Subcutaneous abdominal adipose tissue (tissue), 5 donors: ENCODE measurements at regions not wholly inside any gene's neighbourhood (a gene's known extent, or its start where the extent isn't known, plus 50 kb on each side); places are given as distances from the start of the nearest gene placed in this dataset.

Experiments
- H3K27ac ChIP-seq: one replicate; pipeline ENCODE4 v1.7.0; 2013; ENCODE audit warnings: low read depth, mild to moderate bottlenecking, inconsistent platforms, low read length, moderate library complexity
- H3K27me3 ChIP-seq, 5 donors: one replicate each; pipeline ENCODE4 v1.7.0; 2013; ENCODE audit warnings: low read length in 5 of 5, inconsistent platforms in 1 of 5; ENCODE audit not compliant: control insufficient read depth in 5 of 5, insufficient read depth in 4 of 5
- H3K36me3 ChIP-seq, 5 donors: one replicate each; pipeline ENCODE4 v1.7.0; 2013; ENCODE audit warnings: low read length in 5 of 5; ENCODE audit not compliant: control insufficient read depth in 5 of 5, insufficient read depth in 5 of 5
- H3K4me1 ChIP-seq, 5 donors: one replicate each; pipeline ENCODE4 v1.7.0; 2013; ENCODE audit warnings: low read length in 5 of 5, mild to moderate bottlenecking in 3 of 5, moderate library complexity in 1 of 5; ENCODE audit not compliant: control insufficient read depth in 5 of 5, insufficient read depth in 5 of 5
- H3K4me3 ChIP-seq, 5 donors: one replicate each; pipeline ENCODE4 v1.7.0; 2013; ENCODE audit warnings: low read length in 5 of 5, low read depth in 1 of 5
- H3K9ac ChIP-seq, 5 donors: one replicate each; pipeline ENCODE4 v1.7.0; 2013; ENCODE audit warnings: low read length in 5 of 5, mild to moderate bottlenecking in 4 of 5, moderate library complexity in 3 of 5
- H3K9me3 ChIP-seq, 5 donors: one replicate each; pipeline ENCODE4 v1.7.0; 2013; ENCODE audit warnings: low read length in 5 of 5; ENCODE audit not compliant: control insufficient read depth in 5 of 5
- donor health status: healthy.
- donor health status: healthy.
- donor health status: healthy.
- donor health status: healthy.
- donor health status: healthy.

- H3K4me3 ChIP-seq = no peak overlapping the region
- H3K4me1 ChIP-seq = no peaks in the 10 kb centered on the region
- no peaks in the 10 kb centered on the region for H3K9me3 ChIP-seq
- H3K36me3 ChIP-seq = no peaks in the 10 kb centered on the region
- H3K27me3 ChIP-seq = peaks cover 0 to 2% (median 0%) of the 10 kb centered on the region in 5 donors
- no peak overlapping the region for H3K27ac ChIP-seq
- H3K9ac ChIP-seq = no peak overlapping the region
Measured at GRCh38 chr2:6576302-6576701, 289.4 kb downstream of the CMPK2 start.

DNA sequence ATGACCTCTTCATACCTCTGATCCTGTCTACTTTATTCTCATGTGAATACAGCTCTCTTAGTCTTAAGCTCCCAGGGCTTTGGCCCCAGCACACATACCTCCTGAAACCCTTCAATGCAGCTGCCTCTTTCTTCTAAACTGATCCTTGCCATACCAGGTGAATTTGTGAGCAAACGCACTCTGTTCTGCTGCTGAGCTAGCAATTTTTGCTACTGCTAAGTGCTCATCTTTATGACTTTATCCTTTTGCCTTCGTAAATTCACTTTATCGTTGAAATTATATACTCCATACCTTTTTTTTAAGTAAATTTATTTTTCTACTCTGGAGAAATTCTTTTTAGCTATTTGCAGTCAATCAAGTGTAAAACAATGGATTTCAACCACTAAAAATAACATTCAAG, 287.7 kb downstream of the CMPK2 start:
- Histone ChIP-seq H3K36me3 (no peaks in the 10 kb centered on the region), H3K9me3 (no peaks in the 10 kb centered on the region), H3K4me1 (no peaks in the 10 kb centered on the region), H3K27me3 (peaks cover 0 to 2% (median 0%) of the 10 kb centered on the region in 5 donors), H3K4me3 (no peak overlapping the region), H3K9ac (no peak overlapping the region), H3K27ac (no peak overlapping the region)

GRCh38 chr2:6578416-6578815, 287.3 kb downstream of the CMPK2 start:
- Histone ChIP-seq H3K9ac (no peak overlapping the region), H3K27me3 (peaks cover 0 to 2% (median 0%) of the 10 kb centered on the region in 5 donors), H3K4me3 (no peak overlapping the region), H3K4me1 (no peaks in the 10 kb centered on the region), H3K36me3 (no peaks in the 10 kb centered on the region), H3K9me3 (no peaks in the 10 kb centered on the region), H3K27ac (no peak overlapping the region)

DNA sequence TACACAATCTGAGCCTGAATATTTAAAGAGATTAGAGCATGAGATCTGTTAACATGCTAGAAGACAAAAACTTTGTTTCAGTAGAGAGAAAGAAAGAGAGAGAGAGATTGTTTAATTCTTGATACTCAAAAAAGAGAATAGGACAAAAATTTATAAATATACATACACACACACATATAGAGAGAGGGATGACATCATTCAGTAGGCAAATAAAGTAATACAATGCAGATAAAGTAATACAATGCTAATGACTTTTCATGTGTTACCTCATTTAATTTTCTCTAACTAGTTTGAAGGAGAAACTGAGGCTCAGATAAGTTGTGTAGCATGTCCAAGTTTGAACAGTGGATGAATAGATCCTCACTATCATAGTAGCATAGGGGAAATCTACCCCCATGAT, 286.4 kb downstream of the CMPK2 start:
- H3K27me3 ChIP-seq = peaks cover 0 to 2% (median 0%) of the 10 kb centered on the region in 5 donors
- H3K4me1 ChIP-seq = no peaks in the 10 kb centered on the region
- no peak overlapping the region for H3K9ac ChIP-seq
- H3K36me3 ChIP-seq = no peaks in the 10 kb centered on the region
- no peaks in the 10 kb centered on the region for H3K9me3 ChIP-seq
- H3K27ac ChIP-seq = no peak overlapping the region
- H3K4me3 ChIP-seq = no peak overlapping the region

DNA sequence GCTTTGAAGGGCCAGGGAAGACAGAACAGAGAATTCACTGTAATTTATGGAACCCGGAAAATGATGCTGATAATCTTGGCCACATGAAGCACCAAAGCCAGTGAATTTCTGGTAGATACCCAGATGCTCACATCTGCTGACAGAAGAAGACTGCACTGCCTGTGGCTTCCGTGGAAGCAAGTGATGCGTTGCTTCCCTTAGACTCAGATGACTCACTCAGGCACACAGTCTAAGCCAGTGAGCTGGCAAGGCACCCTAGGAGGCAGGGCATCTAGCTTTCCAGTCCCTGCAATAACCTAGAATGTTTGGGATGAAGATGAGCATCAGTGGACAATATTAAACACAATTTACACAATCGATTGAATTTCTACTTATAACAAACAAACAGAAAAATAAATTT, 284.7 kb downstream of the CMPK2 start:
- Histone ChIP-seq H3K9ac (no peak overlapping the region), H3K9me3 (no peaks in the 10 kb centered on the region), H3K4me1 (no peaks in the 10 kb centered on the region), H3K27me3 (peaks cover 0 to 2% (median 0%) of the 10 kb centered on the region in 5 donors), H3K27ac (no peak overlapping the region), H3K4me3 (no peak overlapping the region), H3K36me3 (no peaks in the 10 kb centered on the region)

- no peak overlapping the region for H3K4me3 ChIP-seq
- no peaks in the 10 kb centered on the region for H3K9me3 ChIP-seq
- no peaks in the 10 kb centered on the region for H3K27me3 ChIP-seq
- no peaks in the 10 kb centered on the region for H3K36me3 ChIP-seq
- no peaks in the 10 kb centered on the region for H3K4me1 ChIP-seq
- no peak overlapping the region for H3K27ac ChIP-seq
- no peak overlapping the region for H3K9ac ChIP-seq
Measured at GRCh38 chr2:6589150-6589549, 276.6 kb downstream of the CMPK2 start.

- Histone ChIP-seq H3K4me1 (no peaks in the 10 kb centered on the region), H3K27me3 (no peaks in the 10 kb centered on the region), H3K27ac (no peak overlapping the region), H3K9me3 (no peaks in the 10 kb centered on the region), H3K9ac (no peak overlapping the region), H3K36me3 (no peaks in the 10 kb centered on the region), H3K4me3 (no peak overlapping the region)
Measured at GRCh38 chr2:6590442-6590841, 275.3 kb downstream of the CMPK2 start.

DNA sequence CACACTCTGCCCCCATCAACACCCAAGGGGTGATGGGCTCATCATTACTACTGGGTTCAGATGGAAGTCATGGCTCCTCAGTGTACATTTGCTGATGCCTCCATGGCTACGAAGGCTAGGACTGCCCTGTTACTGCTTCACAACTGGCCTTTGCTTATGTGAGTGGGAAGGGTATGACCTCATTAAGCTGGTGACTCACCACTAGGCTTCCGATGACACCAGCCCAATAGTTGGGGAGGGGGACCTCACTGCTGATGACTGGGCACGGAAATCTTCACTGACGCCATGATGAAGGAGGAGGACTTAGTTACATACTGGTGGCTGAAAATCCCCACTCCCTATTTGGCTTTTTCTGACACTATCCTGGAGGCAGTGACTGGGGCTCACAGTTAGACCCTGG, 263.2 kb downstream of the CMPK2 start:
- no peak overlapping the region for H3K4me3 ChIP-seq
- H3K9me3 ChIP-seq = no peaks in the 10 kb centered on the region
- H3K27ac ChIP-seq = no peak overlapping the region
- H3K27me3 ChIP-seq = no peaks in the 10 kb centered on the region
- no peaks in the 10 kb centered on the region for H3K4me1 ChIP-seq
- H3K36me3 ChIP-seq = no peaks in the 10 kb centered on the region
- no peak overlapping the region for H3K9ac ChIP-seq

GRCh38 chr2:6605836-6606505, 259.7 kb downstream of the CMPK2 start:
- Histone ChIP-seq H3K4me3 (no peak overlapping the region), H3K4me1 (no peaks in the 10 kb centered on the region), H3K9me3 (no peaks in the 10 kb centered on the region), H3K27ac (no peak overlapping the region), H3K36me3 (no peaks in the 10 kb centered on the region), H3K27me3 (no peaks in the 10 kb centered on the region), H3K9ac (no peak overlapping the region)

GRCh38 chr2:6617794-6618193, 247.9 kb downstream of the CMPK2 start:
- H3K4me3 ChIP-seq = no peak overlapping the region
- no peaks in the 10 kb centered on the region for H3K36me3 ChIP-seq
- no peaks in the 10 kb centered on the region for H3K27me3 ChIP-seq
- H3K9me3 ChIP-seq = peaks cover 2 to 15% (median 5%) of the 10 kb centered on the region in 5 donors
- no peak overlapping the region for H3K27ac ChIP-seq
- no peaks in the 10 kb centered on the region for H3K4me1 ChIP-seq
- no peak overlapping the region for H3K9ac ChIP-seq
